Posterior vena cava (tissue), 2 donors: ENCODE measurements at regions not wholly inside any gene's neighbourhood (a gene's known extent, or its start where the extent isn't known, plus 50 kb on each side); places are given as distances from the start of the nearest gene placed in this dataset.

Experiments
- DNase-seq: peaks from one replicate; pipeline ENCODE4 v3.0.0-alpha.2; 2020; ENCODE audit warnings: low spot score
- intact Hi-C, 2 donors: fragments of 100-400 bp; cut with DNase I; formaldehyde crosslinking; loops; one replicate each; pipeline versions ENCODE4 v1.14.1 to v1.14.2; 2022 to 2023
- donor health status: DM: yes; HTN: yes; CAD: no.
- donor health status: DM: yes; HTN: yes; CAD: no.

- intact Hi-C loops, result no loop called here
- DNase-seq, result no peak
Observed at GRCh38 chr5:155068616-155069100, 55.1 kb downstream of the KIF4B start.

GRCh38 chr5:155069961-155070360 lies 56.4 kb downstream of the KIF4B start:
- no peak for DNase-seq
- intact Hi-C loops, result no loop called here

- intact Hi-C loops, result no loop called here
Observed at GRCh38 chr5:155070781-155071180, 57.2 kb downstream of the KIF4B start.

GRCh38 chr5:155076379-155076778 lies 62.8 kb downstream of the KIF4B start:
- intact Hi-C loops, result no loop called here
- DNase-seq, result no peak

More at GRCh38 chr5:155070781-155071180, 57.2 kb downstream of the KIF4B start:
- DNase-seq, result no peak

GRCh38 chr5:155079698-155080097 lies 66.1 kb downstream of the KIF4B start:
- no peak for DNase-seq
- intact Hi-C loops, result no loop called here

GRCh38 chr5:155080721-155081120 lies 67.2 kb downstream of the KIF4B start:
- no peak for DNase-seq
- intact Hi-C loops, result no loop called here

- DNase-seq, result no peak
- intact Hi-C loops, result no loop called here
Observed at GRCh38 chr5:155081618-155082017, 68.1 kb downstream of the KIF4B start.

GRCh38 chr5:155082401-155082800 lies 68.8 kb downstream of the KIF4B start:
- intact Hi-C loops, result no loop called here
- no peak for DNase-seq

- DNase-seq, result no peak
- intact Hi-C loops, result no loop called here
Observed at GRCh38 chr5:155085282-155085989, 71.9 kb downstream of the KIF4B start.

- no peak for DNase-seq
- intact Hi-C loops, result no loop called here
Observed at GRCh38 chr5:155087036-155087435, 73.5 kb downstream of the KIF4B start.

GRCh38 chr5:155088811-155089210 lies 75.3 kb downstream of the KIF4B start:
- intact Hi-C loops, result no loop called here
- no peak for DNase-seq

- intact Hi-C loops, result no loop called here
Observed at GRCh38 chr5:155089643-155090042, 76.1 kb downstream of the KIF4B start.

GRCh38 chr5:155091063-155091648 lies 77.6 kb downstream of the KIF4B start:
- DNase-seq, result no peak
- intact Hi-C loops, result no loop called here

More at GRCh38 chr5:155089643-155090042, 76.1 kb downstream of the KIF4B start:
- DNase-seq, result no peak

- DNase-seq, result no peak
- intact Hi-C loops, result no loop called here
Observed at GRCh38 chr5:155091768-155092717, 78.5 kb downstream of the KIF4B start.

- intact Hi-C loops, result no loop called here
- no peak for DNase-seq
Observed at GRCh38 chr5:155094455-155094854, 80.9 kb downstream of the KIF4B start.

- DNase-seq, result no peak
- intact Hi-C loops, result no loop called here
Observed at GRCh38 chr5:155097995-155098394, 84.4 kb downstream of the KIF4B start.

GRCh38 chr5:155098433-155098832 lies 84.9 kb downstream of the KIF4B start:
- no peak for DNase-seq
- intact Hi-C loops, result no loop called here

GRCh38 chr5:155101697-155102096 lies 88.1 kb downstream of the KIF4B start:
- intact Hi-C loops, result no loop called here
- DNase-seq, result no peak

- no peak for DNase-seq
- intact Hi-C loops, result no loop called here
Observed at GRCh38 chr5:155103146-155103545, 89.6 kb downstream of the KIF4B start.

- DNase-seq, result no peak
Observed at GRCh38 chr5:155104441-155104840, 90.9 kb downstream of the KIF4B start.

More at GRCh38 chr5:155104441-155104840, 90.9 kb downstream of the KIF4B start:
- intact Hi-C loops, result no loop called here
